ENCODE measurements at regions not wholly inside any gene's neighbourhood (a gene's known extent, or its start where the extent isn't known, plus 50 kb on each side); places are given as distances from the start of the nearest gene placed in this dataset.

DNA sequence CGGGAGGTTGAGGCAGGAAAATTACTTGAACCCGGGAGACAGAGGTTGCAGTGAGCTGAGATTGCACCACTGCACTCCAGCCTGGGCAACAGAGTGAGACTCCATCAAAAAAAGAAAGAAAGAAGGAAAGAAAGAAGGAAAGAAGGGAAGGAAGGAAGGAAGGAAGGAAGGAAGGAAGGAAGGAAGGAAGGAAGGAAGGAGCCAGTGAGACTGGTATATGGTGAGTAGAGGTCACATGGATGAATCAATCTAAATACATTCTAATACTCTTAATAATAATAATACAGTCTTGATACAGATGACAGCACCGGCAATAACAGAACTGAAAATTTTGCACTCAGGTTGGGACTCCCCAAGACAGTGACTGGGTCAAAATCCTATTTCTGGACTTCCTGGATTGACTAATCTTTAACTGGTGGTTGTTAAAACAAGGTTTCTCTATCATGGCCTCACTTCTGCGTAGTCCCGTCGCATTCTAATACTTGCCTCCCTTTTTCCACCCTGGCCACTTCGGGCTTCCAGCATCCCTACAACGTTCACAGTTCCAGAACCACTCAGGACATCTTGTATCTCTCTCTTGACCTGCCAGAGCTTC, 53.5 kb upstream of the EIF3M start:
- TF ChIP-seq, protein P1, sequence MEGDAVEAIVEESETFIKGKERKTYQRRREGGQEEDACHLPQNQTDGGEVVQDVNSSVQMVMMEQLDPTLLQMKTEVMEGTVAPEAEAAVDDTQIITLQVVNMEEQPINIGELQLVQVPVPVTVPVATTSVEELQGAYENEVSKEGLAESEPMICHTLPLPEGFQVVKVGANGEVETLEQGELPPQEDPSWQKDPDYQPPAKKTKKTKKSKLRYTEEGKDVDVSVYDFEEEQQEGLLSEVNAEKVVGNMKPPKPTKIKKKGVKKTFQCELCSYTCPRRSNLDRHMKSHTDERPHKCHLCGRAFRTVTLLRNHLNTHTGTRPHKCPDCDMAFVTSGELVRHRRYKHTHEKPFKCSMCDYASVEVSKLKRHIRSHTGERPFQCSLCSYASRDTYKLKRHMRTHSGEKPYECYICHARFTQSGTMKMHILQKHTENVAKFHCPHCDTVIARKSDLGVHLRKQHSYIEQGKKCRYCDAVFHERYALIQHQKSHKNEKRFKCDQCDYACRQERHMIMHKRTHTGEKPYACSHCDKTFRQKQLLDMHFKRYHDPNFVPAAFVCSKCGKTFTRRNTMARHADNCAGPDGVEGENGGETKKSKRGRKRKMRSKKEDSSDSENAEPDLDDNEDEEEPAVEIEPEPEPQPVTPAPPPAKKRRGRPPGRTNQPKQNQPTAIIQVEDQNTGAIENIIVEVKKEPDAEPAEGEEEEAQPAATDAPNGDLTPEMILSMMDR (conservative IDR thresholded peaks at IDR 0.05; ENCODE audit: low read length): no peak
- no peak for TF ChIP-seq EZH2phosphoT487 (IDR thresholded peaks at IDR 0.05; ENCODE audit: borderline replicate concordance, low read depth, low read length)

All from OCI-LY7 (cell line).